CD4-positive, alpha-beta T cell (primary cell): ENCODE measurements at regions not wholly inside any gene's neighbourhood (a gene's known extent, or its start where the extent isn't known, plus 50 kb on each side); places are given as distances from the start of the nearest gene placed in this dataset.

ENCODE experiments used
- ATAC-seq: fragments of 200-7000 bp; cut with Tn5 transposase; one replicate; pipeline ENCODE4 v1.10.0; 2022; ENCODE audit warnings: mild to moderate bottlenecking; ENCODE audit not compliant: poor library complexity
- CTCF ChIA-PET: fragments of 350-600 bp; sonication (Branson Sonifier 250); formaldehyde crosslinking; loops from one replicate; lab custom pipeline; 2021; ENCODE audit warnings: antibody characterized with exemption, inconsistent platforms; lab: Charles Lee
- POLR2A ChIA-PET: fragments of 350-600 bp; sonication (Branson Sonifier 250); formaldehyde crosslinking; loops from one replicate; lab custom pipeline; 2021; ENCODE audit warnings: antibody characterized with exemption, inconsistent platforms; lab: Charles Lee
- DNase-seq, 14 experiments: peaks; one replicate each; pipeline ENCODE4 v3.0.0-alpha.2; 2013 to 2020; ENCODE audit warnings: mixed read lengths in 2 of 14
- H3K27ac ChIP-seq, 2 donors: one replicate each; pipeline versions ENCODE4 v1.5.1 to v1.7.0; 2013; ENCODE audit warnings: low read length in 2 of 2, low read depth in 1 of 2, mild to moderate bottlenecking in 1 of 2
- H3K27me3 ChIP-seq, 2 experiments: 1 replicate in 1 of 2; 2 replicates in 1 of 2; pipeline versions ENCODE4 v1.6.1 to v1.7.0; 2013; ENCODE audit warnings: low read length in 2 of 2, control low read depth in 1 of 2, mild to moderate bottlenecking in 1 of 2, moderate library complexity in 1 of 2; ENCODE audit not compliant: insufficient read depth in 2 of 2, control insufficient read depth in 1 of 2
- H3K36me3 ChIP-seq: one replicate; pipeline ENCODE4 v1.6.1; 2013; ENCODE audit warnings: low read length, control low read depth; ENCODE audit not compliant: insufficient read depth
- H3K4me1 ChIP-seq: one replicate; pipeline ENCODE4 v1.6.1; 2013; ENCODE audit warnings: low read length, control low read depth; ENCODE audit not compliant: insufficient read depth
- H3K4me3 ChIP-seq: one replicate; pipeline ENCODE4 v1.5.1; 2013; ENCODE audit warnings: mild to moderate bottlenecking, low read length, moderate library complexity
- H3K9me3 ChIP-seq, 2 experiments: 1 replicate in 1 of 2; 2 replicates in 1 of 2; pipeline versions ENCODE4 v1.6.1 to v1.7.0; 2013; ENCODE audit warnings: low read length in 2 of 2, mild to moderate bottlenecking in 2 of 2, control low read depth in 1 of 2, moderate library complexity in 1 of 2; ENCODE audit not compliant: control insufficient read depth in 1 of 2, insufficient read depth in 1 of 2
- H3K27ac Mint-ChIP-seq: one replicate; pipeline ENCODE4 v1.8.0; 2020; ENCODE audit warnings: mixed read lengths
- H3K27me3 Mint-ChIP-seq: one replicate; pipeline ENCODE4 v1.8.0; 2021; ENCODE audit warnings: mixed read lengths
- H3K36me3 Mint-ChIP-seq: one replicate; pipeline ENCODE4 v1.8.0; 2021; ENCODE audit warnings: low read depth, mixed read lengths
- H3K4me1 Mint-ChIP-seq: one replicate; pipeline ENCODE4 v1.8.0; 2021; ENCODE audit warnings: low read depth, mixed read lengths
- H3K4me3 Mint-ChIP-seq: one replicate; pipeline ENCODE4 v1.8.0; 2020; ENCODE audit warnings: mild to moderate bottlenecking, mixed read lengths
- H3K9me3 Mint-ChIP-seq: one replicate; pipeline ENCODE4 v1.8.0; 2020; ENCODE audit warnings: mixed read lengths
- CTCF ChIP-seq: fragments of 200-600 bp; IDR thresholded peaks from one replicate; pipeline ENCODE4 v1.8.0; 2022; ENCODE audit warnings: antibody characterized with exemption, mild to moderate bottlenecking
- intact Hi-C, 2 experiments: fragments of 100-400 bp; cut with DNase I in 1 of 2; cut with micrococcal nuclease in 1 of 2; formaldehyde crosslinking; loops; one replicate each; pipeline versions ENCODE4 v1.15.1 to v1.9.0; 2023 to 2025; cut with DNase I, micrococcal nuclease

DNA sequence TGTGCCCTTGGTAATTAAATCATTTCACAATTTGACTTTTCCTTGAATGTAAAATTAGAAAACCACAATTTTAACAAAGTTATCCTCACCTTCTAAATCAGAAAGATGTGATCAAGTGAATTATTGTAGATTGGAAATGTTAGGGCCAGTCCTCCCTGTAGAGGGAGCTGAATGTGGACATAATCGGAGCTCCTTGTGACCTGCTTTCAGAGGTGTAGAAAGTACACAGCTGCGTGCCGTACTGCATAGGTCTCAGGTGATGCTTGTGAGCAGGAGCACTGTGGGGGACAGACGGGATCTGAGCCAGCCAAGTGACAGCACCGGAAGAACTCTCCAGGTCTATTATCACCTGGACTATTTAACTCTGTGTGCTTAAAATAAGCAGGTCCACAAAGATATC is 338.0 kb downstream of the AASDHPPT start:
- H3K4me1 Mint-ChIP-seq: no peaks in the 10 kb centered on the region
- no peaks in the 10 kb centered on the region for H3K27me3 Mint-ChIP-seq
- no peaks in the 10 kb centered on the region for H3K9me3 Mint-ChIP-seq
- Histone ChIP-seq H3K36me3 (no peaks in the 10 kb centered on the region), H3K9me3 (no peaks in the 10 kb centered on the region), H3K27ac (no peak overlapping the region), H3K4me1 (no peaks in the 10 kb centered on the region), H3K4me3 (no peak overlapping the region), H3K27me3 (no peaks in the 10 kb centered on the region)
- no peaks in the 10 kb centered on the region for H3K36me3 Mint-ChIP-seq
- intact Hi-C loops: no loop called here
- no peak for DNase-seq
- no peak overlapping the region for H3K27ac Mint-ChIP-seq
- ATAC-seq: no peak
- no peak overlapping the region for H3K4me3 Mint-ChIP-seq
- TF ChIP-seq CTCF: no peak
- ChIA-PET POLR2A (no interaction called here), CTCF (no interaction called here)

DNA sequence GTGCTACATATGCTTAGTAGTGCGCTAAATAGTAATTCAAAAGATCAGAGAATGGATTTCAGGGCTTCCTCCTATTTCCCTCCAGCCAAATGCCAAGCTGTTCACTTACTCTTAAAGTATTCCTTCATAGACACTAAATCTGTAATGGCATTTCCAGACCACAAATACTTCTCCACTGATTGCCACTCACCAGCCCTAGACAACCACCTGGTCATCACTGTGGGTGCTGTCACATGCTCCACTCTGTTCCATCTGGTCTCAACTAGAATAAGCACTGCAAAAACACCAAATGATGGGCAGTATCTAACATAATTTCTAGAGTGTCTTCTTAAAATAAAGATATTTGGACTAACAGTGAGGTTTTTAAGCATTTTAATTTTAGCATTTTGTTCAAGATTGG is 341.3 kb downstream of the AASDHPPT start:
- no peaks in the 10 kb centered on the region for H3K9me3 ChIP-seq
- H3K36me3 ChIP-seq: no peaks in the 10 kb centered on the region
- intact Hi-C loops: no loop called here
- H3K27ac Mint-ChIP-seq: no peak overlapping the region
- H3K4me1 Mint-ChIP-seq: no peaks in the 10 kb centered on the region
- H3K4me3 Mint-ChIP-seq: no peak overlapping the region
- CTCF ChIA-PET: no interaction called here
- no peak for ATAC-seq
- no peak for TF ChIP-seq CTCF
- no peaks in the 10 kb centered on the region for H3K36me3 Mint-ChIP-seq
- no peaks in the 10 kb centered on the region for H3K27me3 ChIP-seq
- H3K4me1 ChIP-seq: no peaks in the 10 kb centered on the region
- H3K9me3 Mint-ChIP-seq: no peaks in the 10 kb centered on the region
- no peak for DNase-seq
- H3K27ac ChIP-seq: no peak overlapping the region
- no peak overlapping the region for H3K4me3 ChIP-seq
- POLR2A ChIA-PET: no interaction called here
- H3K27me3 Mint-ChIP-seq: no peaks in the 10 kb centered on the region

DNA sequence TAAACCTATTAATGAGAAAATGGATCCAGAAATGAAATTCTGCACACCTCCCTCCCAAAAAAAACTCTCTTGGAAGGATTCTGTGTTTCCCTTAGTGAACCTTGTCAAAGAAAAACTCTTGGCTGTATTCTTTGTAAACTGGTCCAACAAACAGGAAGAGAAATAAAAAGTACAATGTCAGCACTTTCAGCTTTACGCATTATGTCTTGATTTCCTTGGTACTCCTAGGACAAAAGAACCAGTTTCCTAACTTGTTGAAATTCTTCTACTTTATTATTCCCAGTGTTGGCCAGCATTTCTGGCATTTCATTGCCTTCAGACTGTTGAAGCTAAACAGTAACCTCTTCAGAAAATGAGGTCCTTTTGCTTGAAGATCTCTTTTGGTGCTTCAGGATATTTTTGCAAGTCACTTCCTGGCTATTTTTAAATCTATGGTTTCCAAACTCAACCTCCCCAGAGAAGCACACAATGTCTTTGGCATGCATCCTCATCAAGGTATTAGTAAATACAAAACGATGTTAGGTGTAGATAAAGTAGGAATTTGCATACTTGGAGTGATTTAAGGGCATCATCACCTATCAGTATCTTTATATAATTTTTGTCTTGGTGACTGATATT is 342.7 kb downstream of the AASDHPPT start:
- no peaks in the 10 kb centered on the region for H3K4me1 ChIP-seq
- ChIA-PET CTCF (no interaction called here), POLR2A (no interaction called here)
- DNase-seq: no peak
- no peak overlapping the region for H3K4me3 Mint-ChIP-seq
- no peak overlapping the region for H3K27ac Mint-ChIP-seq
- no peak for TF ChIP-seq CTCF
- H3K9me3 ChIP-seq: no peaks in the 10 kb centered on the region
- H3K27ac ChIP-seq: no peak overlapping the region
- H3K27me3 ChIP-seq: no peaks in the 10 kb centered on the region
- no peaks in the 10 kb centered on the region for H3K27me3 Mint-ChIP-seq
- no peaks in the 10 kb centered on the region for H3K4me1 Mint-ChIP-seq
- no peaks in the 10 kb centered on the region for H3K9me3 Mint-ChIP-seq
- H3K36me3 Mint-ChIP-seq: no peaks in the 10 kb centered on the region
- ATAC-seq: no peak
- intact Hi-C loops: no loop called here
- H3K4me3 ChIP-seq: no peak overlapping the region
- H3K36me3 ChIP-seq: no peaks in the 10 kb centered on the region
